ENCODE measurements at regions not wholly inside any gene's neighbourhood (a gene's known extent, or its start where the extent isn't known, plus 50 kb on each side); places are given as distances from the start of the nearest gene placed in this dataset.

GRCh38 chr6:90960324-90960723 is 373.5 kb upstream of the MAP3K7 start:
- TF ChIP-seq POLR2A (IDR thresholded peaks at IDR 0.05; ENCODE audit: low read length), result no peak
- no peak for TF ChIP-seq CTCF (IDR thresholded peaks at IDR 0.05)
- no peak for TF ChIP-seq JUN (IDR thresholded peaks at IDR 0.05)
- no peak for TF ChIP-seq BHLHE40 (IDR thresholded peaks at IDR 0.05; ENCODE audit: low read depth, low read length)
- TF ChIP-seq POLR2AphosphoS2 (conservative IDR thresholded peaks at IDR 0.05; ENCODE audit: low read length), result no peak
- TF ChIP-seq, protein P1, sequence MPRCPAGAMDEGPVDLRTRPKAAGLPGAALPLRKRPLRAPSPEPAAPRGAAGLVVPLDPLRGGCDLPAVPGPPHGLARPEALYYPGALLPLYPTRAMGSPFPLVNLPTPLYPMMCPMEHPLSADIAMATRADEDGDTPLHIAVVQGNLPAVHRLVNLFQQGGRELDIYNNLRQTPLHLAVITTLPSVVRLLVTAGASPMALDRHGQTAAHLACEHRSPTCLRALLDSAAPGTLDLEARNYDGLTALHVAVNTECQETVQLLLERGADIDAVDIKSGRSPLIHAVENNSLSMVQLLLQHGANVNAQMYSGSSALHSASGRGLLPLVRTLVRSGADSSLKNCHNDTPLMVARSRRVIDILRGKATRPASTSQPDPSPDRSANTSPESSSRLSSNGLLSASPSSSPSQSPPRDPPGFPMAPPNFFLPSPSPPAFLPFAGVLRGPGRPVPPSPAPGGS (IDR thresholded peaks at IDR 0.05), result no peak
- no peak for TF ChIP-seq ZNF302 (CRISPR knock-in tag; IDR thresholded peaks at IDR 0.05)
- TF ChIP-seq FOSB (CRISPR knock-in tag; IDR thresholded peaks at IDR 0.05), result no peak
- TF ChIP-seq CHD4 (IDR thresholded peaks at IDR 0.05; ENCODE audit: borderline replicate concordance), result no peak
- TF ChIP-seq E2F6 (IDR thresholded peaks at IDR 0.05; ENCODE audit: borderline replicate concordance, low read depth), result no peak
